ENCODE measurements at regions not wholly inside any gene's neighbourhood (a gene's known extent, or its start where the extent isn't known, plus 50 kb on each side); places are given as distances from the start of the nearest gene placed in this dataset.

GRCh38 chr1:234750922-234751627 is 141.1 kb upstream of the IRF2BP2 start (continued):
- TF ChIP-seq ARNTL (CRISPR knock-in tag; IDR thresholded peaks at IDR 0.05), result peak; percentile 71
- TF ChIP-seq ZNF331 (CRISPR knock-in tag; IDR thresholded peaks at IDR 0.05), result peak; percentile 67; the same call in 1 of the 2 replicates
- peak; percentile 74; the same call in 1 of the 2 replicates for TF ChIP-seq ZNF503 (CRISPR knock-in tag; IDR thresholded peaks at IDR 0.05)
- peak; percentile 86 for TF ChIP-seq PAXIP1 (CRISPR knock-in tag; conservative IDR thresholded peaks at IDR 0.05)
- peak; percentile 52; the same call in 1 of the 2 replicates for TF ChIP-seq MNT (IDR thresholded peaks at IDR 0.05)
- TF ChIP-seq ZGPAT (CRISPR knock-in tag; IDR thresholded peaks at IDR 0.05), result peak; percentile 87
- no peak for TF ChIP-seq JARID2 (CRISPR knock-in tag; IDR thresholded peaks at IDR 0.05; ENCODE audit: insufficient replicate concordance)
- TF ChIP-seq MYPOP (CRISPR knock-in tag; IDR thresholded peaks at IDR 0.05), result peak; percentile 45; the same call in 1 of the 2 replicates
- TF ChIP-seq TARDBP (CRISPR knock-in tag; IDR thresholded peaks at IDR 0.05), result peak; percentile 52; the same call in 1 of the 2 replicates
- peak; percentile 38 for TF ChIP-seq XRCC5 (optimal IDR thresholded peaks at IDR 0.05; ENCODE audit: low read length)
- peak; percentile 87 for TF ChIP-seq ZNF644 (CRISPR knock-in tag; IDR thresholded peaks at IDR 0.05; ENCODE audit: low read depth)
- no peak for TF ChIP-seq ZMYM2 (CRISPR knock-in tag; IDR thresholded peaks at IDR 0.05)
- no peak for TF ChIP-seq ZNF138 (CRISPR knock-in tag; IDR thresholded peaks at IDR 0.05; ENCODE audit: low read depth)
- peak; percentile 4; the same call in 1 of the 2 replicates for TF ChIP-seq POGZ (CRISPR knock-in tag; IDR thresholded peaks at IDR 0.05)
- peak; percentile 46; the same call in 1 of the 2 replicates for TF ChIP-seq NR2F6 (IDR thresholded peaks at IDR 0.05)
- TF ChIP-seq NR2F6 (CRISPR knock-in tag; IDR thresholded peaks at IDR 0.05), result peak; percentile 73
- no peak for TF ChIP-seq SIN3B (IDR thresholded peaks at IDR 0.05; ENCODE audit: low read length)
- peak; percentile 80 for TF ChIP-seq BCL6 (CRISPR knock-in tag; IDR thresholded peaks at IDR 0.05)
